ENCODE measurements at regions not wholly inside any gene's neighbourhood (a gene's known extent, or its start where the extent isn't known, plus 50 kb on each side); places are given as distances from the start of the nearest gene placed in this dataset.

DNA sequence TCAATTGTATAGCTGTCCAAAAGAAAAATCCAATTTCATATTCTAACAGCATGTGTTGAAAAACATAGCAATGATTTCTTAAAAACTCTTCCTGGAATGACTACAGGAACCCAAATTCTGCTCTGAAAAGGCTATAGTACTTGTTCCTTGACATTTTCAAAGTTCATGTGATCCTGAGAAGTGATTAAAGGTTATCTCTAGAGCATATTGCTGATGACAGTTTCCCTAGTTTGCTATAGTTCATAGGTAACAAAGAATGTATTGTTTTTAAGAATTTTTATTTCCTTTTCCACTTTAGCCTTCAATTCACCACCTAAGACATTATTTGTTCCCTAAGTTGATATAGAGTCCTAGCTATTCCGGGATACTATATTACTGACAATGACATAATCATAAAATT is 1614.6 kb downstream of the PCDH7 start:
- no peaks in the 10 kb centered on the region for H3K36me3 ChIP-seq (ENCODE audit: control insufficient read depth in 3 of 3, insufficient read depth in 2 of 3, low read depth in 1 of 3, low read length in 3 of 3)
- H3K27me3 ChIP-seq (ENCODE audit: control insufficient read depth in 3 of 3, insufficient read depth in 3 of 3, low read length in 3 of 3): no peaks in the 10 kb centered on the region
- no peak for DNase-seq
- H3K4me3 ChIP-seq (ENCODE audit: low read depth in 1 of 3, low read length in 3 of 3): no peak overlapping the region
- H3K27ac ChIP-seq (ENCODE audit: low read depth in 1 of 3, low read length in 2 of 3): no peak overlapping the region
- H3K4me1 ChIP-seq (ENCODE audit: control insufficient read depth in 3 of 3, insufficient read depth in 2 of 3, low read depth in 1 of 3, low read length in 2 of 3): no peaks in the 10 kb centered on the region
- no peaks in the 10 kb centered on the region for H3K9me3 ChIP-seq (ENCODE audit: control insufficient read depth in 2 of 2, insufficient read depth in 1 of 2, low read depth in 1 of 2, low read length in 1 of 2)
- WGBS, 3 donors: 40 to 76% (median 48%) methylated on average over 1 of the region's 1 CpG
- FAIRE-seq: no peak

DNA sequence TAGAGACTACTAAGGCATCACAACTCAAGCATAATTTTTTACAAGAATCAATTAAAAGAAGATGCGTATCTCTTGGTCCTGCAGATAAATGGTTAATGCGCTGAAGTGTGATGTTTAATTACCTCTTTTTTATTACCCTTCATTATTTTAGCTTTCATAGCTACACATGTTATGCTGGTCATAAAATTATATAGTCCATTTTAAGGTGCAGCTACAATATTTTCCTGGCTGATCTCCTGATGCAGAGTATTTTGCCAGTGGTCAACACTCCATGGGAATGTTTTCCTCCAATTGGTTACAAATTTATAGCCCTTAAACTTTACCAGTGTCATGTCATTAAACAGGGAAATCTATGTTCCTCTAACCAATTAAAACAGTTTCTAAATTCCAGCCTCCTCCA is 1617.2 kb downstream of the PCDH7 start:
- Histone ChIP-seq H3K27me3 (ENCODE audit: control insufficient read depth in 3 of 3, insufficient read depth in 3 of 3, low read length in 3 of 3) (no peaks in the 10 kb centered on the region), H3K27ac (ENCODE audit: low read depth in 1 of 3, low read length in 2 of 3) (no peak overlapping the region), H3K9me3 (ENCODE audit: control insufficient read depth in 2 of 2, insufficient read depth in 1 of 2, low read depth in 1 of 2, low read length in 1 of 2) (no peaks in the 10 kb centered on the region), H3K36me3 (ENCODE audit: control insufficient read depth in 3 of 3, insufficient read depth in 2 of 3, low read depth in 1 of 3, low read length in 3 of 3) (no peaks in the 10 kb centered on the region), H3K4me3 (ENCODE audit: low read depth in 1 of 3, low read length in 3 of 3) (no peak overlapping the region), H3K4me1 (ENCODE audit: control insufficient read depth in 3 of 3, insufficient read depth in 2 of 3, low read depth in 1 of 3, low read length in 2 of 3) (no peaks in the 10 kb centered on the region)
- WGBS, 3 donors: 57 to 91% (median 64%) methylated on average over 2 of the region's 2 CpGs
- DNase-seq (no peak), FAIRE-seq (no peak)

DNA sequence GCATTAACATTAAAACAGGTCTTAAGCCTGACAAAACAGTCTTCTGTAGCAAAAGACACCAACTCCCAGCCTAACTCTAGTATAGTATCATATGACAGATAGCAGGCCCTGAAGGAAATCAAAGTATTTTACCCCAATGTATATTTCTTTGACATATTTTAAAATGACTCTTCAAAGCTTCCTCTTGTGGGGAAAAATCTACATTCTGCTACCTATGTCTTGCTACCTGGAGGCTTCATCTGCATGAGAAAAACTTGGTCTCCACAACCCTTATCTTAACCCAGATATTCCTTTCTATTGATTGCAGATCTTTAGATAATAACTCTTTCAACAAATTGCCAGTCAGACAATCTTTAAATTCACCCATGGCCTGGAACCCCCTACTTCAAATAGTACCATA is 1620.4 kb downstream of the PCDH7 start:
- Histone ChIP-seq H3K4me1 (ENCODE audit: control insufficient read depth in 3 of 3, insufficient read depth in 2 of 3, low read depth in 1 of 3, low read length in 2 of 3) (no peaks in the 10 kb centered on the region), H3K27me3 (ENCODE audit: control insufficient read depth in 3 of 3, insufficient read depth in 3 of 3, low read length in 3 of 3) (no peaks in the 10 kb centered on the region), H3K36me3 (ENCODE audit: control insufficient read depth in 3 of 3, insufficient read depth in 2 of 3, low read depth in 1 of 3, low read length in 3 of 3) (no peaks in the 10 kb centered on the region), H3K4me3 (ENCODE audit: low read depth in 1 of 3, low read length in 3 of 3) (no peak overlapping the region), H3K9me3 (ENCODE audit: control insufficient read depth in 2 of 2, insufficient read depth in 1 of 2, low read depth in 1 of 2, low read length in 1 of 2) (no peaks in the 10 kb centered on the region), H3K27ac (ENCODE audit: low read depth in 1 of 3, low read length in 2 of 3) (no peak overlapping the region)
- FAIRE-seq (no peak), DNase-seq (no peak)

DNA sequence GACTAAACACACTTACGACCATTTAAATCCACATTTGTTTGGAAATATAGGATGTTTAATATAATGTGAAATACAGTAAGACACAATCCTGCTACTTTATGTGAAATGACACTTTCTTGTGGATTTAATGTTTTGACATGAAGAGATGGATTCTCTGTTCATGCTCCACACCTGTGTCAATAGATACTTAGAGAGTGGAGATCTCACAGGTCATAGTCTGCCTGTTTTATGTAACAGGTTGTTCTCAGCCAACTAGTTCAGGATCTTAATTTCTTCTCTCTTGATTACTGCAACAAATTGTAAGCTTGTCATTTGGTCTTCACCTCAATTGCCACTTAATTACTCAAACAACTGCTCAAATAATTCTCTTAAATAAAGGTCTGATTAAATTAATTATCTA is 1621.2 kb downstream of the PCDH7 start:
- no peak for FAIRE-seq
- WGBS, 3 donors: 62 to 73% (median 71%) methylated on average over 1 of the region's 1 CpG

DNA sequence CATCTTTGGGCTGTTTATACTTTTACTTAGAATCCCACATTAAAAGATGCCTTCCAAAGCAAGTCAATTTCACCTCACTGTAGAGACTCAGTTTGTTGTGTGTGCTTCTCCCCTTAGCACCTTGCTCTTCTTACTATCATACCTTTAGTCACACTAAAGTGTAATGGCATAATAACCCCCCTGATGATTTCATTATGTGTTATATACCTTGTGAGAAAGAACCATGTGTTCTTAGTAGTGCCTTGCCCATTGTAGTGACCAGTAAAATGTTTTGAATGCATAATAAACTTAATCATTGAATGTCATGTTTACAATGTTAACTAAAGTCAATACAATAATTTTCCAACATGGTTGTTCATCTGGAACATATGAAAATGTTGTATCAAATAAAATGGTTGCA is 1621.9 kb downstream of the PCDH7 start:
- H3K27ac ChIP-seq (ENCODE audit: low read depth in 1 of 3, low read length in 2 of 3): no peak overlapping the region
- no peaks in the 10 kb centered on the region for H3K9me3 ChIP-seq (ENCODE audit: control insufficient read depth in 2 of 2, insufficient read depth in 1 of 2, low read depth in 1 of 2, low read length in 1 of 2)
- no peaks in the 10 kb centered on the region for H3K4me1 ChIP-seq (ENCODE audit: control insufficient read depth in 3 of 3, insufficient read depth in 2 of 3, low read depth in 1 of 3, low read length in 2 of 3)
- no peak overlapping the region for H3K4me3 ChIP-seq (ENCODE audit: low read depth in 1 of 3, low read length in 3 of 3)
- no peaks in the 10 kb centered on the region for H3K27me3 ChIP-seq (ENCODE audit: control insufficient read depth in 3 of 3, insufficient read depth in 3 of 3, low read length in 3 of 3)
- H3K36me3 ChIP-seq (ENCODE audit: control insufficient read depth in 3 of 3, insufficient read depth in 2 of 3, low read depth in 1 of 3, low read length in 3 of 3): no peaks in the 10 kb centered on the region
- DNase-seq (no peak), FAIRE-seq (no peak)

More for the DNA sequence above, 1621.2 kb downstream of the PCDH7 start:
- no peaks in the 10 kb centered on the region for H3K4me1 ChIP-seq (ENCODE audit: control insufficient read depth in 3 of 3, insufficient read depth in 2 of 3, low read depth in 1 of 3, low read length in 2 of 3)
- H3K36me3 ChIP-seq (ENCODE audit: control insufficient read depth in 3 of 3, insufficient read depth in 2 of 3, low read depth in 1 of 3, low read length in 3 of 3): no peaks in the 10 kb centered on the region
- no peaks in the 10 kb centered on the region for H3K27me3 ChIP-seq (ENCODE audit: control insufficient read depth in 3 of 3, insufficient read depth in 3 of 3, low read length in 3 of 3)
- no peak overlapping the region for H3K4me3 ChIP-seq (ENCODE audit: low read depth in 1 of 3, low read length in 3 of 3)
- no peak overlapping the region for H3K27ac ChIP-seq (ENCODE audit: low read depth in 1 of 3, low read length in 2 of 3)
- no peaks in the 10 kb centered on the region for H3K9me3 ChIP-seq (ENCODE audit: control insufficient read depth in 2 of 2, insufficient read depth in 1 of 2, low read depth in 1 of 2, low read length in 1 of 2)
- DNase-seq: no peak

DNA sequence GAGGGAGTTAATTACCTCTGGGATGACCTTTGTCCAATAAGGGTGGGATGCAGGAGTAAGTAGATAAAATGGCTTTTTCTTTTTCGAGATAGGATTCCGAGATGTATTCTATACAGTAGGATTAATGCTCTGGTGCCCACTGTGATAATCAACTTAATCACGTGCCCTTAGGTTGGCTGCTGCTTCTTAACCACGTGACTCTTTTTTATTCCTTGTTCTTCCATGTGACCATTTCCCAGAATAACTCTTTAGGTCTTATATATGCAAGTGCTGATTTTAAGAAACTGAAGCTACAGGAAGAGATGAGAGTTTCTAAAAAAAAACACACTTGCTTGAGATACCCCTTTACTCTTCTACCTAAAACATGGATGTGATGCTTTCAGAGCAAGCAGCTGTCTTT is 1628.9 kb downstream of the PCDH7 start:
- H3K27me3 ChIP-seq (ENCODE audit: control insufficient read depth in 3 of 3, insufficient read depth in 3 of 3, low read length in 3 of 3): no peaks in the 10 kb centered on the region
- FAIRE-seq: no peak

DNA sequence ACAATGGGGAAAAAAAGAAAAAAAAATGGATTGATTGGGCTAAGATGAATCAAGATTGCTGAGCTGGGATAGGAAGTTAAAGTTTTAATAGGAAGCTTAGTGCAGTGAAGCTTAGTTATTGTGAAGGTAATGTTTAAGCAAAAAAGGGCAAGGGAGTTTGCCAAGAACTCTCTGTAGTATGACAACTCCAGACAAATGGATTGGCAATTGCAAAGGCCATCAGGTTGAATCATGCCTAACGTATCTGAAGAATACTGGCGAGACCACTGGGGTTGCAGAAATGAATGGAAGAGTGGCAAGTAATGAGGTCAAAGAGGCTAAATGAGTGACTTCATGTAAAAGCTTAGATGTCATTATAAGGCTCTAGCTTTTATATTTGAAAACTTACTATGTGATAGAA is 1654.0 kb downstream of the PCDH7 start:
- H3K4me3 ChIP-seq (ENCODE audit: low read depth in 1 of 3, low read length in 3 of 3): no peak overlapping the region
- FAIRE-seq: no peak
- H3K27me3 ChIP-seq (ENCODE audit: control insufficient read depth in 3 of 3, insufficient read depth in 3 of 3, low read length in 3 of 3): no peaks in the 10 kb centered on the region
- H3K27ac ChIP-seq (ENCODE audit: low read depth in 1 of 3, low read length in 2 of 3): no peak overlapping the region
- no peaks in the 10 kb centered on the region for H3K36me3 ChIP-seq (ENCODE audit: control insufficient read depth in 3 of 3, insufficient read depth in 2 of 3, low read depth in 1 of 3, low read length in 3 of 3)
- 81 to 86% (median 86%) methylated on average over 2 of the region's 2 CpGs for WGBS, 3 donors
- H3K4me1 ChIP-seq (ENCODE audit: control insufficient read depth in 3 of 3, insufficient read depth in 2 of 3, low read depth in 1 of 3, low read length in 2 of 3): no peaks in the 10 kb centered on the region
- no peak for DNase-seq
- no peaks in the 10 kb centered on the region for H3K9me3 ChIP-seq (ENCODE audit: control insufficient read depth in 2 of 2, insufficient read depth in 1 of 2, low read depth in 1 of 2, low read length in 1 of 2)

More for the DNA sequence above, 1628.9 kb downstream of the PCDH7 start:
- H3K9me3 ChIP-seq (ENCODE audit: control insufficient read depth in 2 of 2, insufficient read depth in 1 of 2, low read depth in 1 of 2, low read length in 1 of 2): no peaks in the 10 kb centered on the region
- DNase-seq: no peak
- WGBS, 3 donors: 65 to 82% (median 66%) methylated on average over 4 of the region's 4 CpGs
- no peaks in the 10 kb centered on the region for H3K4me1 ChIP-seq (ENCODE audit: control insufficient read depth in 3 of 3, insufficient read depth in 2 of 3, low read depth in 1 of 3, low read length in 2 of 3)
- no peak overlapping the region for H3K4me3 ChIP-seq (ENCODE audit: low read depth in 1 of 3, low read length in 3 of 3)
- no peaks in the 10 kb centered on the region for H3K36me3 ChIP-seq (ENCODE audit: control insufficient read depth in 3 of 3, insufficient read depth in 2 of 3, low read depth in 1 of 3, low read length in 3 of 3)
- no peak overlapping the region for H3K27ac ChIP-seq (ENCODE audit: low read depth in 1 of 3, low read length in 2 of 3)

DNA sequence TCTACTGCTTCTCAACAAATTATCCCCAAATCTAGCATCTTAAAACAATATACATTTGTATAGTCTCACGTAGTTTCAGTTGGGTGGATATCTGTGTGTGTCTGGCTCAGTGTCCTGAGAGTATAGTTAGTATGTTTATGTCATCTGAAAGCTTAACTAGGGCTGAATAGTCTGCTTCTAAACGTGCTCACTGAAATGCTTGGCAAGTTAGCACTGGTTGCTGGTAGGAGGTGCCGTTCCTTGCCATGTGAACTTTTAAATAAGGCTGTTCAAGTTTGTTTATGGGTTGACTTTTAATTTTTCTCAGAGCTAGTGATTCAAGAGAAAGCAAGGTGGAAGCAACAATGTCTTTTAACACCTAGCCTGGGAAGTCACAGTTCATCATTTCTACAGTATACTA is 1673.6 kb downstream of the PCDH7 start:
- WGBS, 3 donors: 39 to 47% (median 47%) methylated on average over 3 of the region's 3 CpGs
- Histone ChIP-seq H3K27me3 (ENCODE audit: control insufficient read depth in 3 of 3, insufficient read depth in 3 of 3, low read length in 3 of 3) (no peaks in the 10 kb centered on the region), H3K36me3 (ENCODE audit: control insufficient read depth in 3 of 3, insufficient read depth in 2 of 3, low read depth in 1 of 3, low read length in 3 of 3) (no peaks in the 10 kb centered on the region), H3K4me1 (ENCODE audit: control insufficient read depth in 3 of 3, insufficient read depth in 2 of 3, low read depth in 1 of 3, low read length in 2 of 3) (no peaks in the 10 kb centered on the region), H3K27ac (ENCODE audit: low read depth in 1 of 3, low read length in 2 of 3) (no peak overlapping the region), H3K4me3 (ENCODE audit: low read depth in 1 of 3, low read length in 3 of 3) (no peak overlapping the region), H3K9me3 (ENCODE audit: control insufficient read depth in 2 of 2, insufficient read depth in 1 of 2, low read depth in 1 of 2, low read length in 1 of 2) (no peaks in the 10 kb centered on the region)
- DNase-seq: no peak
- FAIRE-seq: no peak

DNA sequence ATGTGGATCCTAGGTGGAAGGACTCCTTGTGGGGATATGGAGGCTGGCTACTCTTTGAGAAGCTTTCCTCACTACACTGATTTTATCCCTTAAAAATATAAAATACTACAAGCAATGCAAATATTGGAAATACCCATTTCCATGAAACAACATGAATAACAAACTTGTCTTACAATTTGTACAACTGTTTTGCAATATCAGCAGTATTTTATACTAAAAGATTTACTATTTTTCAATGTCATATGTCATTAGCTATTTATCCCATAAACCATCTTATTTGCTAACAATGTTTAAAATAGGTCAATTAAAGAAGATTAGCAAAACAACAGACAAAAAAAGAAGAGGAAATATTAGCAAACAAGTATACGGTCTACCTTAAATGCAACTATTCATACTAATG is 1674.1 kb downstream of the PCDH7 start:
- FAIRE-seq: no peak
- Histone ChIP-seq H3K4me1 (ENCODE audit: control insufficient read depth in 3 of 3, insufficient read depth in 2 of 3, low read depth in 1 of 3, low read length in 2 of 3) (no peaks in the 10 kb centered on the region), H3K27ac (ENCODE audit: low read depth in 1 of 3, low read length in 2 of 3) (no peak overlapping the region), H3K4me3 (ENCODE audit: low read depth in 1 of 3, low read length in 3 of 3) (no peak overlapping the region), H3K9me3 (ENCODE audit: control insufficient read depth in 2 of 2, insufficient read depth in 1 of 2, low read depth in 1 of 2, low read length in 1 of 2) (no peaks in the 10 kb centered on the region), H3K36me3 (ENCODE audit: control insufficient read depth in 3 of 3, insufficient read depth in 2 of 3, low read depth in 1 of 3, low read length in 3 of 3) (no peaks in the 10 kb centered on the region), H3K27me3 (ENCODE audit: control insufficient read depth in 3 of 3, insufficient read depth in 3 of 3, low read length in 3 of 3) (no peaks in the 10 kb centered on the region)
- WGBS, 3 donors: 90 to 94% (median 92%) methylated on average over 1 of the region's 1 CpG
- no peak for DNase-seq

All from small intestine (tissue), 7 donors.